ENCODE measurements at regions not wholly inside any gene's neighbourhood (a gene's known extent, or its start where the extent isn't known, plus 50 kb on each side); places are given as distances from the start of the nearest gene placed in this dataset.

- H3K4me3 ChIP-seq: no peak overlapping the region
- no peaks in the 10 kb centered on the region for H3K4me1 ChIP-seq
- TF ChIP-seq POLR2A (IDR thresholded peaks at IDR 0.05): no peak
- TF ChIP-seq CTCF (IDR thresholded peaks at IDR 0.05): no peak
- no peak for TF ChIP-seq EP300 (IDR thresholded peaks at IDR 0.05)
- TF ChIP-seq POLR2AphosphoS5 (IDR thresholded peaks at IDR 0.05): no peak
- no peaks in the 10 kb centered on the region for H3K27me3 ChIP-seq
- no peaks in the 10 kb centered on the region for H3K9me3 ChIP-seq
- intact Hi-C loops (cut with DNase I): no loop called here
- no peaks in the 10 kb centered on the region for H3K36me3 ChIP-seq
- H3K27ac ChIP-seq: no peak overlapping the region
- 72% methylated on average over 9 of the region's 9 CpGs for WGBS, 2 donors
- DNase-seq: no peak
Observed at GRCh38 chr4:189769131-189769530, 171.5 kb upstream of the FRG1 start.

- Histone ChIP-seq H3K9me3 (no peaks in the 10 kb centered on the region), H3K27ac (no peak overlapping the region), H3K36me3 (no peaks in the 10 kb centered on the region), H3K4me1 (no peaks in the 10 kb centered on the region), H3K27me3 (no peaks in the 10 kb centered on the region), H3K4me3 (no peak overlapping the region)
- intact Hi-C loops (cut with DNase I): no loop called here
- WGBS, 2 donors: 84 to 90% methylated on average over 11 of the region's 11 CpGs
- DNase-seq: no peak
- TF ChIP-seq EP300 (IDR thresholded peaks at IDR 0.05) (no peak), POLR2A (IDR thresholded peaks at IDR 0.05) (no peak), POLR2AphosphoS5 (IDR thresholded peaks at IDR 0.05) (no peak), CTCF (IDR thresholded peaks at IDR 0.05) (no peak)
Observed at GRCh38 chr4:189771696-189772361, 168.8 kb upstream of the FRG1 start.

- Histone ChIP-seq H3K36me3 (no peaks in the 10 kb centered on the region), H3K4me1 (no peaks in the 10 kb centered on the region), H3K27me3 (no peaks in the 10 kb centered on the region), H3K27ac (no peak overlapping the region), H3K4me3 (no peak overlapping the region), H3K9me3 (no peaks in the 10 kb centered on the region)
- intact Hi-C loops (cut with DNase I): no loop called here
- TF ChIP-seq POLR2A (IDR thresholded peaks at IDR 0.05): no peak
- no peak for TF ChIP-seq CTCF (IDR thresholded peaks at IDR 0.05)
- WGBS, 2 donors: 55 to 59% methylated on average over 6 of the region's 6 CpGs
- no peak for DNase-seq
Observed at GRCh38 chr4:189773909-189774308, 166.8 kb upstream of the FRG1 start.

GRCh38 chr4:189779281-189779980, 161.2 kb upstream of the FRG1 start:
- no peak overlapping the region for H3K4me3 ChIP-seq
- H3K4me1 ChIP-seq: no peaks in the 10 kb centered on the region
- no peak for DNase-seq
- H3K27ac ChIP-seq: no peak overlapping the region
- 75 to 78% methylated on average over 7 of the region's 7 CpGs for WGBS, 2 donors
- no peaks in the 10 kb centered on the region for H3K9me3 ChIP-seq
- H3K27me3 ChIP-seq: no peaks in the 10 kb centered on the region
- TF ChIP-seq POLR2AphosphoS5 (IDR thresholded peaks at IDR 0.05) (no peak), CTCF (IDR thresholded peaks at IDR 0.05) (no peak), POLR2A (IDR thresholded peaks at IDR 0.05) (no peak), EP300 (IDR thresholded peaks at IDR 0.05) (no peak)
- H3K36me3 ChIP-seq: no peaks in the 10 kb centered on the region
- intact Hi-C loops (cut with DNase I): no loop called here
